H1 (cell line): ENCODE measurements at regions not wholly inside any gene's neighbourhood (a gene's known extent, or its start where the extent isn't known, plus 50 kb on each side); places are given as distances from the start of the nearest gene placed in this dataset.

Source experiments
- CTCF ChIA-PET: fragments of 300-600 bp; sonication (Branson Sonifier 250); formaldehyde crosslinking; loops from one replicate; lab custom pipeline; 2021; ENCODE audit not compliant: partially characterized antibody; lab: Charles Lee
- POLR2A ChIA-PET: fragments of 300-600 bp; sonication (Branson Sonifier 250); formaldehyde crosslinking; loops from one replicate; lab custom pipeline; 2021; ENCODE audit warnings: inconsistent platforms; ENCODE audit not compliant: partially characterized antibody; lab: Charles Lee
- DNase-seq, 2 experiments: peaks; one replicate each; pipeline versions ENCODE4 v3.0.0 to v3.0.0-alpha.2; 2010 to 2022; ENCODE audit warnings: low spot score in 2 of 2, low read depth in 1 of 2, mixed read lengths in 1 of 2
- FAIRE-seq: peaks from 2 replicates; lab custom pipeline; 2011; peaks lifted over from hg19 to GRCh38; lab: Jason Lieb, UNC
- H2AFZ ChIP-seq: 2 replicates; pipeline ENCODE4 v1.8.1; 2012; ENCODE audit warnings: low read length, inconsistent platforms
- H2AK5ac ChIP-seq: 2 replicates; pipeline ENCODE4 v1.6.1; 2013; ENCODE audit warnings: low read depth, low read length
- H2BK120ac ChIP-seq: replicated peaks from 2 replicates; pipeline ENCODE3; 2013; ENCODE audit warnings: low read depth, low read length, inconsistent platforms
- H2BK12ac ChIP-seq: 2 replicates; pipeline ENCODE4 v1.6.1; 2013; ENCODE audit warnings: low read depth, low read length
- H2BK15ac ChIP-seq: 2 replicates; pipeline ENCODE4 v1.6.1; 2013; ENCODE audit warnings: low read length
- H2BK20ac ChIP-seq: 2 replicates; pipeline ENCODE4 v1.6.1; 2013; ENCODE audit warnings: low read length
- H2BK5ac ChIP-seq: 2 replicates; pipeline ENCODE4 v1.6.1; 2013; ENCODE audit warnings: low read depth, low read length
- H3K14ac ChIP-seq: 2 replicates; pipeline ENCODE4 v1.6.1; 2013; ENCODE audit warnings: inconsistent platforms; ENCODE audit not compliant: insufficient read length
- H3K18ac ChIP-seq: 2 replicates; pipeline ENCODE4 v1.6.1; 2013; ENCODE audit warnings: low read length; ENCODE audit errors: extremely low read depth
- H3K23ac ChIP-seq: 2 replicates; pipeline ENCODE4 v1.6.1; 2013; ENCODE audit warnings: inconsistent platforms; ENCODE audit not compliant: insufficient read length
- H3K23me2 ChIP-seq: 2 replicates; pipeline ENCODE4 v1.6.1; 2013; ENCODE audit warnings: low read depth, low read length
- H3K27ac ChIP-seq: 2 replicates; pipeline ENCODE4 v1.6.1; 2011; ENCODE audit warnings: low read depth, low read length, inconsistent platforms
- H3K27me3 ChIP-seq, 4 experiments: replicated peaks in 1 of 4; 1 replicate in 1 of 4; 2 replicates in 3 of 4; pipeline versions ENCODE4 v1.6.1 to v1.8.1; 2011 to 2013; ENCODE audit warnings: low read length in 3 of 4, mild to moderate bottlenecking in 3 of 4, inconsistent platforms in 2 of 4, mixed read lengths in 2 of 4, moderate library complexity in 1 of 4; ENCODE audit not compliant: control insufficient read depth in 3 of 4, insufficient read depth in 3 of 4; ENCODE audit errors: extremely low read depth in 1 of 4
- H3K36me3 ChIP-seq, 4 experiments: 2 replicates each; pipeline versions ENCODE4 v1.6.1 to v1.8.1; 2011 to 2013; ENCODE audit warnings: mild to moderate bottlenecking in 4 of 4, low read length in 3 of 4, moderate library complexity in 2 of 4, control low read depth in 1 of 4, inconsistent platforms in 1 of 4; ENCODE audit not compliant: insufficient read depth in 4 of 4, control insufficient read depth in 2 of 4
- H3K4ac ChIP-seq: replicated peaks from 2 replicates; pipeline ENCODE3; 2013; ENCODE audit warnings: low read length, low read depth, mixed read lengths, inconsistent platforms; ENCODE audit not compliant: insufficient read length
- H3K4me1 ChIP-seq, 4 experiments: replicated peaks in 1 of 4; 1 replicate in 1 of 4; 2 replicates in 3 of 4; pipeline versions ENCODE4 v1.6.1 to v1.8.1; 2011 to 2013; ENCODE audit warnings: low read length in 3 of 4, inconsistent platforms in 2 of 4, mixed read lengths in 1 of 4; ENCODE audit not compliant: insufficient read depth in 4 of 4, control insufficient read depth in 3 of 4
- H3K4me2 ChIP-seq, 2 experiments: 2 replicates each; pipeline versions ENCODE4 v1.6.1 to v1.8.1; 2011 to 2013; ENCODE audit warnings: low read depth in 2 of 2, low read length in 2 of 2, control low read depth in 1 of 2, inconsistent platforms in 1 of 2, mild to moderate bottlenecking in 1 of 2; ENCODE audit not compliant: insufficient read depth in 1 of 2
- H3K4me3 ChIP-seq, 4 experiments: fragments of 200-600, 300-600 bp in 1 of 4; sonication (generic), shearing (Covaris generic), sonication (Bioruptor Twin) in 1 of 4; 2 replicates each; pipeline versions ENCODE4 v1.5.1 to v1.8.1; 2011 to 2016; ENCODE audit warnings: low read length in 4 of 4, low read depth in 3 of 4, control low read depth in 2 of 4, inconsistent platforms in 2 of 4, mild to moderate bottlenecking in 2 of 4, mixed read lengths in 1 of 4, moderate library complexity in 1 of 4; ENCODE audit not compliant: insufficient read depth in 2 of 4; ENCODE audit errors: extremely low read depth in 1 of 4
- H3K56ac ChIP-seq: replicated peaks from 2 replicates; pipeline ENCODE3; 2013; ENCODE audit warnings: low read depth, mild to moderate bottlenecking, mixed read lengths, low read length, inconsistent platforms; ENCODE audit not compliant: insufficient read length
- H3K79me1 ChIP-seq: 2 replicates; pipeline ENCODE4 v1.6.1; 2013; ENCODE audit warnings: low read depth, low read length, control low read depth
- H3K79me2 ChIP-seq, 2 experiments: 2 replicates each; pipeline versions ENCODE4 v1.6.1 to v1.8.1; 2012 to 2013; ENCODE audit warnings: low read length in 2 of 2, mild to moderate bottlenecking in 2 of 2, inconsistent platforms in 1 of 2; ENCODE audit not compliant: insufficient read depth in 2 of 2, control insufficient read depth in 1 of 2
- H3K9ac ChIP-seq, 4 experiments: replicated peaks in 1 of 4; 1 replicate in 1 of 4; 2 replicates in 3 of 4; pipeline versions ENCODE4 v1.6.1 to v1.8.1; 2011 to 2013; ENCODE audit warnings: low read depth in 3 of 4, low read length in 3 of 4, control low read depth in 2 of 4, mild to moderate bottlenecking in 2 of 4, moderate library complexity in 2 of 4, inconsistent platforms in 1 of 4; ENCODE audit errors: extremely low read depth in 1 of 4
- H3K9me3 ChIP-seq, 2 experiments: 2 replicates each; pipeline versions ENCODE4 v1.6.1 to v1.8.1; 2012 to 2013; ENCODE audit warnings: mild to moderate bottlenecking in 2 of 2, moderate library complexity in 2 of 2, control low read depth in 1 of 2, inconsistent platforms in 1 of 2, low read depth in 1 of 2, low read length in 1 of 2, mixed read lengths in 1 of 2; ENCODE audit not compliant: insufficient read depth in 2 of 2
- H4K20me1 ChIP-seq, 2 experiments: replicated peaks in 1 of 2; 2 replicates each; pipeline versions ENCODE3 to v1.8.1; 2011 to 2013; ENCODE audit warnings: inconsistent platforms in 2 of 2, low read length in 2 of 2, mild to moderate bottlenecking in 1 of 2; ENCODE audit not compliant: insufficient read depth in 2 of 2, control insufficient read depth in 1 of 2
- H4K5ac ChIP-seq: 2 replicates; pipeline ENCODE4 v1.6.1; 2013; ENCODE audit warnings: low read length, low read depth, mixed read lengths, inconsistent platforms; ENCODE audit not compliant: insufficient read length
- H4K8ac ChIP-seq: 2 replicates; pipeline ENCODE4 v1.8.0; 2013; ENCODE audit warnings: mild to moderate bottlenecking, moderate library complexity, low read length, inconsistent platforms; ENCODE audit not compliant: insufficient read depth; ENCODE audit errors: extremely low read depth
- H4K91ac ChIP-seq: replicated peaks from 2 replicates; pipeline ENCODE3; 2013; ENCODE audit warnings: low read length, mixed read lengths, inconsistent platforms; ENCODE audit not compliant: insufficient read length
- WGBS, 2 experiments: shearing (Covaris generic) in 1 of 2; methylation state at CpG; one replicate each; pipeline versions ENCODE4 v1.1.6 to v1.1.7; 2013 to 2015; ENCODE audit warnings: low lambda C conversion rate in 2 of 2, mixed read lengths in 2 of 2, inconsistent platforms in 1 of 2, low coverage in 1 of 2, missing lambda C conversion rate in 1 of 2; ENCODE audit not compliant: insufficient replicate concordance in 2 of 2, insufficient coverage in 1 of 2, insufficient read length in 1 of 2; ENCODE audit errors: extremely low coverage in 1 of 2, missing lambda C conversion rate in 1 of 2; 5-methylcytosine and 5-hydroxymethylcytosine counted together
- TF ChIP-seq, protein P1 (sequence below): IDR thresholded peaks from 2 replicates; pipeline ENCODE4 v1.6.1; 2012; ENCODE audit warnings: inconsistent platforms

DNA sequence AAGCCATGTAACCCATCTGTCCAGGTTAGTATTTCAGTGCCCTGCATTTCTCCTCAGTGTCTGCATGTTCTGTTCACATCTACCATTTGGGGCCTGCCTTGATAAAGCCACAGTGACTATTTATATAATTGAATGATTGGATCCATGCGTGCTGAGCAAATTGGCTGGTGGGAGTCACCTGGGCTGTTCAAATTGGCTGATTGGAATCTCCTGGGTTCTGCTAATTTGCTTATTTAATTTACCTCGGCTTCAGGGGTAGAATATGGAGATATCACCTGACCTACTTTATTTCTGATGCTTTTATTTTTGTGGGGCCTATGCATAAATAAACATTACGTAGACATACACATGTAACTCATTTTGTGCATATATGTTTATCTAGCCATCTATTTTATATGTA is 167.7 kb downstream of the ZNF486 start:
- Histone ChIP-seq H3K56ac (no peak overlapping the region), H2AFZ (no peak overlapping the region), H3K18ac (no peak overlapping the region), H3K4me2 (no peak overlapping the region), H3K23ac (no peak overlapping the region), H2BK12ac (no peak overlapping the region), H3K4ac (no peak overlapping the region), H3K9me3 (no peaks in the 10 kb centered on the region), H3K14ac (no peak overlapping the region), H3K79me1 (no peaks in the 10 kb centered on the region), H2BK15ac (no peak overlapping the region), H3K36me3 (no peaks in the 10 kb centered on the region), H2BK5ac (no peak overlapping the region), H3K4me1 (no peaks in the 10 kb centered on the region), H4K5ac (no peak overlapping the region), H3K4me3 (no peak overlapping the region), H3K23me2 (no peaks in the 10 kb centered on the region), H4K91ac (no peak overlapping the region), H2AK5ac (no peak overlapping the region), H3K27me3 (peaks cover 0 to 1% (median 0%) of the 10 kb centered on the region in 4 experiments; a peak in 1 of 7 replicates), H3K9ac (no peak overlapping the region), H3K79me2 (no peaks in the 10 kb centered on the region), H2BK120ac (no peak overlapping the region), H4K8ac (no peak overlapping the region), H3K27ac (no peak overlapping the region), H2BK20ac (no peak overlapping the region), H4K20me1 (no peaks in the 10 kb centered on the region)
- ChIA-PET CTCF (interaction anchor here (1.5 kb wide), 1 partner anchor 11 kb away, joined by 5 read pairs; no protein-coding TSS in a partner anchor), POLR2A (no interaction called here)
- WGBS, 2 experiments: 89% methylated on average over 3 of the region's 3 CpGs; no CpG with 5 or more reads in 1 of the 2 experiments
- FAIRE-seq (no peak), DNase-seq (no peak)
- TF ChIP-seq, protein P1, sequence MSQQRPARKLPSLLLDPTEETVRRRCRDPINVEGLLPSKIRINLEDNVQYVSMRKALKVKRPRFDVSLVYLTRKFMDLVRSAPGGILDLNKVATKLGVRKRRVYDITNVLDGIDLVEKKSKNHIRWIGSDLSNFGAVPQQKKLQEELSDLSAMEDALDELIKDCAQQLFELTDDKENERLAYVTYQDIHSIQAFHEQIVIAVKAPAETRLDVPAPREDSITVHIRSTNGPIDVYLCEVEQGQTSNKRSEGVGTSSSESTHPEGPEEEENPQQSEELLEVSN: no peak
